Effector memory CD8-positive, alpha-beta T cell (primary cell): ENCODE measurements at regions not wholly inside any gene's neighbourhood (a gene's known extent, or its start where the extent isn't known, plus 50 kb on each side); places are given as distances from the start of the nearest gene placed in this dataset.
"Not testable (repeated sequence)": the region's sequence is repeated elsewhere in the genome, so short reads cannot be mapped to it uniquely, and the experiment has no call there.

Source experiments
- ATAC-seq: fragments of 150-1000 bp; cut with Tn5 transposase; replicated peaks from 2 replicates; pipeline ENCODE4 v1.10.0; 2021; ENCODE audit warnings: mild to moderate bottlenecking, moderate library complexity
- DNase-seq, 3 experiments: peaks; one replicate each; pipeline ENCODE4 v3.0.0; 2021
- H3K27ac Mint-ChIP-seq, 2 donors: one replicate each; pipeline ENCODE4 v1.8.0; 2022; ENCODE audit warnings: mild to moderate bottlenecking in 2 of 2, mixed read lengths in 2 of 2, moderate library complexity in 2 of 2
- H3K27me3 Mint-ChIP-seq, 2 donors: one replicate each; pipeline ENCODE4 v1.8.0; 2022; ENCODE audit warnings: mixed read lengths in 2 of 2
- H3K36me3 Mint-ChIP-seq: one replicate; pipeline ENCODE4 v1.8.0; 2022; ENCODE audit warnings: mild to moderate bottlenecking, moderate library complexity, mixed read lengths; ENCODE audit not compliant: insufficient read depth
- H3K4me1 Mint-ChIP-seq, 2 donors: one replicate each; pipeline ENCODE4 v1.8.0; 2022; ENCODE audit warnings: low read depth in 2 of 2, mixed read lengths in 2 of 2
- H3K4me3 Mint-ChIP-seq, 2 donors: one replicate each; pipeline ENCODE4 v1.8.0; 2022; ENCODE audit warnings: mild to moderate bottlenecking in 2 of 2, mixed read lengths in 2 of 2, moderate library complexity in 2 of 2
- H3K9me3 Mint-ChIP-seq, 2 donors: one replicate each; pipeline ENCODE4 v1.8.0; 2022; ENCODE audit warnings: mixed read lengths in 2 of 2

- Mint-ChIP-seq H3K36me3 (no peaks in the 10 kb centered on the region), H3K4me3 (no peak overlapping the region), H3K4me1 (peaks cover 0 to 6% of the 10 kb centered on the region in 2 donors), H3K9me3 (peaks cover 0 to 3% of the 10 kb centered on the region in 2 donors), H3K27me3 (peaks cover 16 to 26% of the 10 kb centered on the region in 2 donors), H3K27ac (no peak overlapping the region)
- DNase-seq (no peak), ATAC-seq (no peak)
Observed at GRCh38 chr3:152671446-152672319, 163.2 kb upstream of the P2RY1 start.

GRCh38 chr3:152672320-152672649, 162.6 kb upstream of the P2RY1 start:
- Mint-ChIP-seq H3K36me3 (no peaks in the 10 kb centered on the region), H3K27ac (no peak overlapping the region), H3K27me3 (peaks cover 16 to 26% of the 10 kb centered on the region in 2 donors), H3K4me3 (no peak overlapping the region), H3K4me1 (peaks cover 0 to 6% of the 10 kb centered on the region in 2 donors), H3K9me3 (peaks cover 0 to 3% of the 10 kb centered on the region in 2 donors)
- DNase-seq (no peak), ATAC-seq (no peak)

GRCh38 chr3:152676810-152677379, 158.0 kb upstream of the P2RY1 start:
- H3K4me3 Mint-ChIP-seq: no peak overlapping the region
- H3K27ac Mint-ChIP-seq: no peak overlapping the region
- ATAC-seq (no peak), DNase-seq (no peak)
- H3K4me1 Mint-ChIP-seq: peaks cover 0 to 2% of the 10 kb centered on the region in 2 donors
- peaks cover 5 to 12% of the 10 kb centered on the region in 2 donors for H3K27me3 Mint-ChIP-seq
- H3K36me3 Mint-ChIP-seq: no peaks in the 10 kb centered on the region
- peaks cover 0 to 3% of the 10 kb centered on the region in 2 donors for H3K9me3 Mint-ChIP-seq

- Mint-ChIP-seq H3K9me3 (peaks cover 0 to 2% of the 10 kb centered on the region in 2 donors), H3K4me1 (no peaks in the 10 kb centered on the region), H3K36me3 (no peaks in the 10 kb centered on the region), H3K4me3 (no peak overlapping the region), H3K27ac (no peak overlapping the region), H3K27me3 (peaks cover 0 to 8% of the 10 kb centered on the region in 2 donors)
- no peak for ATAC-seq
- no peak for DNase-seq
Observed at GRCh38 chr3:152677491-152677890, 157.4 kb upstream of the P2RY1 start.

GRCh38 chr3:152682477-152682876, 152.5 kb upstream of the P2RY1 start:
- no peak for ATAC-seq
- no peak for DNase-seq
- H3K4me1 Mint-ChIP-seq: no peaks in the 10 kb centered on the region
- H3K27ac Mint-ChIP-seq: no peak overlapping the region
- H3K9me3 Mint-ChIP-seq: peaks cover 0 to 2% of the 10 kb centered on the region in 2 donors
- no peak overlapping the region for H3K4me3 Mint-ChIP-seq
- H3K36me3 Mint-ChIP-seq: no peaks in the 10 kb centered on the region
- H3K27me3 Mint-ChIP-seq: no peaks in the 10 kb centered on the region

- Mint-ChIP-seq H3K27me3 (no peaks in the 10 kb centered on the region), H3K9me3 (peaks cover 0 to 2% of the 10 kb centered on the region in 2 donors), H3K36me3 (no peaks in the 10 kb centered on the region), H3K4me1 (no peaks in the 10 kb centered on the region), H3K4me3 (no peak overlapping the region), H3K27ac (no peak overlapping the region)
- ATAC-seq (no peak), DNase-seq (no peak)
Observed at GRCh38 chr3:152683521-152683999, 151.4 kb upstream of the P2RY1 start.

GRCh38 chr3:152684279-152684678, 150.7 kb upstream of the P2RY1 start:
- ATAC-seq: no peak

GRCh38 chr3:152688313-152688712, 146.6 kb upstream of the P2RY1 start:
- Mint-ChIP-seq H3K27ac (no peak overlapping the region), H3K27me3 (peaks cover 0 to 6% of the 10 kb centered on the region in 2 donors), H3K9me3 (peaks cover 0 to 6% of the 10 kb centered on the region in 2 donors), H3K4me3 (no peak overlapping the region), H3K4me1 (no peaks in the 10 kb centered on the region), H3K36me3 (no peaks in the 10 kb centered on the region)
- DNase-seq (no peak), ATAC-seq (no peak)

More at GRCh38 chr3:152684279-152684678, 150.7 kb upstream of the P2RY1 start:
- Mint-ChIP-seq H3K4me1 (no peaks in the 10 kb centered on the region), H3K27me3 (peaks cover 0 to 5% of the 10 kb centered on the region in 2 donors), H3K4me3 (no peak overlapping the region), H3K9me3 (peaks cover 0 to 2% of the 10 kb centered on the region in 2 donors), H3K27ac (no peak overlapping the region), H3K36me3 (no peaks in the 10 kb centered on the region)
- DNase-seq: no peak

GRCh38 chr3:152692326-152692725, 142.6 kb upstream of the P2RY1 start:
- H3K4me1 Mint-ChIP-seq, ATAC-seq, H3K9me3 Mint-ChIP-seq, H3K36me3 Mint-ChIP-seq, DNase-seq, H3K27me3 Mint-ChIP-seq, H3K27ac Mint-ChIP-seq, H3K4me3 Mint-ChIP-seq: not testable (repeated sequence)

- H3K4me3 Mint-ChIP-seq, ATAC-seq, H3K36me3 Mint-ChIP-seq, H3K4me1 Mint-ChIP-seq, H3K27ac Mint-ChIP-seq, H3K27me3 Mint-ChIP-seq, DNase-seq, H3K9me3 Mint-ChIP-seq: not testable (repeated sequence)
Observed at GRCh38 chr3:152693521-152694250, 141.2 kb upstream of the P2RY1 start.

- Mint-ChIP-seq H3K4me3 (no peak overlapping the region), H3K36me3 (no peaks in the 10 kb centered on the region), H3K9me3 (peaks cover 0 to 2% of the 10 kb centered on the region in 2 donors), H3K27ac (no peak overlapping the region), H3K27me3 (peaks cover 0 to 9% of the 10 kb centered on the region in 2 donors), H3K4me1 (no peaks in the 10 kb centered on the region)
- DNase-seq (no peak), ATAC-seq (no peak)
Observed at GRCh38 chr3:152695840-152696239, 139.1 kb upstream of the P2RY1 start.

- no peak overlapping the region for H3K27ac Mint-ChIP-seq
- H3K9me3 Mint-ChIP-seq: peaks cover 0 to 8% of the 10 kb centered on the region in 2 donors
- no peak for DNase-seq
- no peaks in the 10 kb centered on the region for H3K4me1 Mint-ChIP-seq
- H3K36me3 Mint-ChIP-seq: no peaks in the 10 kb centered on the region
- H3K4me3 Mint-ChIP-seq: no peak overlapping the region
- peaks cover 0 to 13% of the 10 kb centered on the region in 2 donors for H3K27me3 Mint-ChIP-seq
- no peak for ATAC-seq
Observed at GRCh38 chr3:152696962-152697361, 138.0 kb upstream of the P2RY1 start.

GRCh38 chr3:152703245-152703890, 131.6 kb upstream of the P2RY1 start:
- DNase-seq (no peak), ATAC-seq (no peak)
- Mint-ChIP-seq H3K27ac (no peak overlapping the region), H3K36me3 (no peaks in the 10 kb centered on the region), H3K4me3 (no peak overlapping the region), H3K9me3 (peaks cover 0 to 8% of the 10 kb centered on the region in 2 donors), H3K27me3 (peaks cover 0 to 13% of the 10 kb centered on the region in 2 donors), H3K4me1 (no peaks in the 10 kb centered on the region)
